Pancreas (tissue), 10 donors: ENCODE measurements at regions not wholly inside any gene's neighbourhood (a gene's known extent, or its start where the extent isn't known, plus 50 kb on each side); places are given as distances from the start of the nearest gene placed in this dataset.

ENCODE experiments used
- ATAC-seq, 4 donors: fragments of 200-7000 bp; cut with Tn5 transposase; one replicate each; pipeline versions ENCODE4 v1.8.0 to v1.9.1; 2020; ENCODE audit warnings: mild to moderate bottlenecking in 4 of 4, moderate library complexity in 4 of 4
- DNase-seq, 6 donors: peaks; one replicate each; pipeline ENCODE4 v3.0.0-alpha.2; 2020
- FAIRE-seq: peaks from 2 replicates; lab custom pipeline; 2012; peaks lifted over from hg19 to GRCh38; lab: Jason Lieb, UNC
- H3K27ac ChIP-seq, 4 donors: fragments of 200-600 bp; sonication (generic); 1 replicate in 3 of 4; 2 replicates in 1 of 4; pipeline versions ENCODE4 v1.5.0 to v1.8.0; 2020
- H3K27me3 ChIP-seq, 4 donors: fragments of 200-600 bp; one replicate each; pipeline ENCODE4 v1.8.0; 2021
- H3K36me3 ChIP-seq, 3 donors: fragments of 200-600 bp; sonication (generic) in 1 of 3; one replicate each; pipeline versions ENCODE4 v1.5.0 to v1.8.0; 2020 to 2021
- H3K4me1 ChIP-seq, 3 donors: fragments of 200-600 bp; one replicate each; pipeline ENCODE4 v1.8.0; 2021
- H3K4me3 ChIP-seq, 4 donors: fragments of 200-600 bp; sonication (generic) in 2 of 4; one replicate each; pipeline versions ENCODE4 v1.5.0 to v1.8.0; 2020 to 2021
- H3K9me3 ChIP-seq, 4 donors: fragments of 200-600 bp; one replicate each; pipeline ENCODE4 v1.8.0; 2021
- CTCF ChIP-seq, 4 donors: fragments of 200-600 bp; sonication (generic) in 3 of 4; IDR thresholded peaks; one replicate each; pipeline versions ENCODE4 v1.5.0 to v1.8.0; 2021; ENCODE audit warnings: antibody characterized with exemption in 4 of 4
- WGBS, 2 donors: extraction: QIAGEN DNeasy Blood & Tissue Kit; methylation state at CpG; one replicate each; pipeline ENCODE4 v1.1.7; 2013; 5-methylcytosine and 5-hydroxymethylcytosine counted together
- intact Hi-C, 3 donors: fragments of 100-400 bp; cut with DNase I; formaldehyde crosslinking; loops; one replicate each; pipeline versions ENCODE4 v1.11.1 to v1.14.2; 2022
- donor health status: healthy with polysubstance abuse.
- donor health status: DM: no; HTN: no; CAD: no; lungs with moderate emphysema.
- donor health status: DM: no; HTN: no; CAD: no.
- donor health status: control.
- donor health status: control.
- donor health status: Bipolar disorder and iron deficiency.
- donor health status: DM: yes; HTN: yes; CAD: no.
- donor health status: DM: no; HTN: no; CAD: no.
- donor health status: DM: no; HTN: no; CAD: no.
- donor health status: DM: yes; HTN: yes; CAD: no.

- FAIRE-seq (no peak), DNase-seq (no peak), ATAC-seq (no peak)
- Histone ChIP-seq H3K27ac (no peak overlapping the region), H3K4me3 (no peak overlapping the region), H3K4me1 (no peaks in the 10 kb centered on the region), H3K36me3 (no peaks in the 10 kb centered on the region), H3K9me3 (no peaks in the 10 kb centered on the region), H3K27me3 (no peaks in the 10 kb centered on the region)
- WGBS, 2 donors = 78 to 89% methylated on average over 3 of the region's 3 CpGs
- intact Hi-C loops = no loop called here
- no peak for TF ChIP-seq CTCF (IDR thresholded peaks at IDR 0.05)
These were observed 163.9 kb upstream of the ZC3H12C start for GRCh38 chr11:109929308-109929707.

- no peaks in the 10 kb centered on the region for H3K36me3 ChIP-seq
- 90 to 94% methylated on average over 4 of the region's 4 CpGs for WGBS, 2 donors
- ATAC-seq (no peak), DNase-seq (no peak), FAIRE-seq (no peak)
- H3K4me3 ChIP-seq = no peak overlapping the region
- no peak overlapping the region for H3K27ac ChIP-seq
- no peaks in the 10 kb centered on the region for H3K9me3 ChIP-seq
- intact Hi-C loops = no loop called here
- no peaks in the 10 kb centered on the region for H3K27me3 ChIP-seq
- H3K4me1 ChIP-seq = no peaks in the 10 kb centered on the region
- no peak for TF ChIP-seq CTCF (IDR thresholded peaks at IDR 0.05)
These were observed 160.1 kb upstream of the ZC3H12C start for GRCh38 chr11:109933126-109933525.

- intact Hi-C loops = no loop called here
- ATAC-seq = no peak
- no peak overlapping the region for H3K4me3 ChIP-seq
- no peak for FAIRE-seq
- no peaks in the 10 kb centered on the region for H3K4me1 ChIP-seq
- DNase-seq = no peak
- no peaks in the 10 kb centered on the region for H3K9me3 ChIP-seq
- no peaks in the 10 kb centered on the region for H3K36me3 ChIP-seq
- TF ChIP-seq CTCF (IDR thresholded peaks at IDR 0.05) = no peak
- 39 to 57% methylated on average over 2 of the region's 2 CpGs for WGBS, 2 donors
- no peaks in the 10 kb centered on the region for H3K27me3 ChIP-seq
- no peak overlapping the region for H3K27ac ChIP-seq
These were observed 159.0 kb upstream of the ZC3H12C start for GRCh38 chr11:109934151-109934550.

GRCh38 chr11:109936661-109937180, 156.5 kb upstream of the ZC3H12C start:
- FAIRE-seq (no peak), ATAC-seq (no peak), DNase-seq (no peak)
- Histone ChIP-seq H3K27ac (no peak overlapping the region), H3K4me1 (no peaks in the 10 kb centered on the region), H3K4me3 (no peak overlapping the region), H3K36me3 (no peaks in the 10 kb centered on the region), H3K9me3 (no peaks in the 10 kb centered on the region), H3K27me3 (no peaks in the 10 kb centered on the region)
- no peak for TF ChIP-seq CTCF (IDR thresholded peaks at IDR 0.05)
- 61 to 70% methylated on average over 2 of the region's 2 CpGs for WGBS, 2 donors
- intact Hi-C loops = no loop called here

- DNase-seq (no peak), FAIRE-seq (no peak), ATAC-seq (no peak)
- H3K4me3 ChIP-seq = no peak overlapping the region
- no peaks in the 10 kb centered on the region for H3K4me1 ChIP-seq
- H3K9me3 ChIP-seq = no peaks in the 10 kb centered on the region
- TF ChIP-seq CTCF (IDR thresholded peaks at IDR 0.05) = no peak
- H3K27ac ChIP-seq = no peak overlapping the region
- H3K36me3 ChIP-seq = no peaks in the 10 kb centered on the region
- H3K27me3 ChIP-seq = no peaks in the 10 kb centered on the region
- intact Hi-C loops = no loop called here
These were observed 155.2 kb upstream of the ZC3H12C start for GRCh38 chr11:109937968-109938367.
